ENCODE measurements at regions not wholly inside any gene's neighbourhood (a gene's known extent, or its start where the extent isn't known, plus 50 kb on each side); places are given as distances from the start of the nearest gene placed in this dataset. TPM values are rescaled to one million over a fixed set of nuclear protein-coding genes. Genes with fewer than 3 reads are reported as not detected.
A peak's percentile ranks its signal among the peaks of the same experiment; 100 is the strongest.

GRCh38 chr1:65090406-65090805 lies 57.6 kb upstream of the AK4 start:
- H3K36me3 ChIP-seq (ENCODE audit: insufficient read depth, low read length): no peaks in the 10 kb centered on the region
- H3K27me3 Mint-ChIP-seq: no peaks in the 10 kb centered on the region
- no peaks in the 10 kb centered on the region for H3K9me3 ChIP-seq (ENCODE audit: control insufficient read depth in 1 of 2, insufficient read depth in 1 of 2, low read length in 2 of 2)
- H3K36me3 Mint-ChIP-seq (ENCODE audit: low read depth): no peaks in the 10 kb centered on the region
- H3K27me3 ChIP-seq (ENCODE audit: control insufficient read depth in 1 of 2, insufficient read depth in 2 of 2, low read length in 2 of 2): peaks cover 0 to 1% of the 10 kb centered on the region in 2 experiments
- DNase-seq: no peak
- H3K4me1 ChIP-seq (ENCODE audit: insufficient read depth, low read length): no peaks in the 10 kb centered on the region
- ChIA-PET POLR2A (no interaction called here), CTCF (no interaction called here)
- no peak overlapping the region for H3K27ac Mint-ChIP-seq
- no peak overlapping the region for H3K4me3 ChIP-seq (ENCODE audit: low read length)
- TF ChIP-seq, protein P1, sequence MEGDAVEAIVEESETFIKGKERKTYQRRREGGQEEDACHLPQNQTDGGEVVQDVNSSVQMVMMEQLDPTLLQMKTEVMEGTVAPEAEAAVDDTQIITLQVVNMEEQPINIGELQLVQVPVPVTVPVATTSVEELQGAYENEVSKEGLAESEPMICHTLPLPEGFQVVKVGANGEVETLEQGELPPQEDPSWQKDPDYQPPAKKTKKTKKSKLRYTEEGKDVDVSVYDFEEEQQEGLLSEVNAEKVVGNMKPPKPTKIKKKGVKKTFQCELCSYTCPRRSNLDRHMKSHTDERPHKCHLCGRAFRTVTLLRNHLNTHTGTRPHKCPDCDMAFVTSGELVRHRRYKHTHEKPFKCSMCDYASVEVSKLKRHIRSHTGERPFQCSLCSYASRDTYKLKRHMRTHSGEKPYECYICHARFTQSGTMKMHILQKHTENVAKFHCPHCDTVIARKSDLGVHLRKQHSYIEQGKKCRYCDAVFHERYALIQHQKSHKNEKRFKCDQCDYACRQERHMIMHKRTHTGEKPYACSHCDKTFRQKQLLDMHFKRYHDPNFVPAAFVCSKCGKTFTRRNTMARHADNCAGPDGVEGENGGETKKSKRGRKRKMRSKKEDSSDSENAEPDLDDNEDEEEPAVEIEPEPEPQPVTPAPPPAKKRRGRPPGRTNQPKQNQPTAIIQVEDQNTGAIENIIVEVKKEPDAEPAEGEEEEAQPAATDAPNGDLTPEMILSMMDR (IDR thresholded peaks at IDR 0.05): no peak
- no peak for ATAC-seq (ENCODE audit: poor library complexity)
- H3K4me1 Mint-ChIP-seq (ENCODE audit: low read depth): no peaks in the 10 kb centered on the region
- peaks cover 6% of the 10 kb centered on the region for H3K9me3 Mint-ChIP-seq
- intact Hi-C loops (cut with DNase I, micrococcal nuclease): no loop called here
- no peak overlapping the region for H3K4me3 Mint-ChIP-seq
- H3K27ac ChIP-seq (ENCODE audit: low read depth in 1 of 2, low read length in 2 of 2): no peak overlapping the region

DNA sequence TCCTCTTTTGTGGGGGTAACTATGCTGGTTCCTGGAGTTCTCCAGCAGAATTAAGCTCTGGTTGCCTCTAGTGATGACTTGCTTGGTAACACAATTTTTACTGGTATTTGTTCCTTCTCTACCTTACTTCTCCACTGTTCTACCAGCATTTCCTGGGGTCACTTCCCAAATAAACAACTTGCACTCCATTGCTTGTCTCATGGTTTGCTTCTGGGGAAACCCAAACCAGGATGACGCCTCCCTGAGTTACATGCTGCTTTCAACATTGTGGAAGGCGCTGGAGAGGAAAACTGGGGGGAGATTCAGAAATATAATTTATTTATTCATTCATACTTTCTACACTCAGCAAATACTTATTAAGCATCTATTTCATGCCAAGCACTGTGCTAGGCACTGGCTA lies 55.3 kb upstream of the AK4 start:
- H3K27me3 Mint-ChIP-seq: no peaks in the 10 kb centered on the region
- intact Hi-C loops (cut with DNase I, micrococcal nuclease): no loop called here
- ChIA-PET CTCF (no interaction called here), POLR2A (no interaction called here)
- Histone ChIP-seq H3K4me3 (ENCODE audit: low read length) (no peak overlapping the region), H3K27ac (ENCODE audit: low read depth in 1 of 2, low read length in 2 of 2) (no peak overlapping the region), H3K36me3 (ENCODE audit: insufficient read depth, low read length) (no peaks in the 10 kb centered on the region), H3K27me3 (ENCODE audit: control insufficient read depth in 1 of 2, insufficient read depth in 2 of 2, low read length in 2 of 2) (peaks cover 0 to 3% of the 10 kb centered on the region in 2 experiments), H3K4me1 (ENCODE audit: insufficient read depth, low read length) (no peaks in the 10 kb centered on the region), H3K9me3 (ENCODE audit: control insufficient read depth in 1 of 2, insufficient read depth in 1 of 2, low read length in 2 of 2) (no peaks in the 10 kb centered on the region)
- ATAC-seq (ENCODE audit: poor library complexity): no peak
- TF ChIP-seq, protein P1 (IDR thresholded peaks at IDR 0.05): no peak
- no peaks in the 10 kb centered on the region for H3K36me3 Mint-ChIP-seq (ENCODE audit: low read depth)
- no peak overlapping the region for H3K27ac Mint-ChIP-seq
- no peak overlapping the region for H3K4me3 Mint-ChIP-seq
- H3K9me3 Mint-ChIP-seq: peaks cover 6% of the 10 kb centered on the region
- no peaks in the 10 kb centered on the region for H3K4me1 Mint-ChIP-seq (ENCODE audit: low read depth)
- DNase-seq: peak in 2 of 14 experiments; percentile 22 to 30

GRCh38 chr1:65097076-65097475 lies 50.9 kb upstream of the AK4 start:
- DNase-seq: peak in 1 of 14 experiments; percentile 20
- no peaks in the 10 kb centered on the region for H3K27me3 Mint-ChIP-seq
- ChIA-PET POLR2A (no interaction called here), CTCF (no interaction called here)
- ATAC-seq (ENCODE audit: poor library complexity): no peak
- Histone ChIP-seq H3K36me3 (ENCODE audit: insufficient read depth, low read length) (no peaks in the 10 kb centered on the region), H3K9me3 (ENCODE audit: control insufficient read depth in 1 of 2, insufficient read depth in 1 of 2, low read length in 2 of 2) (peaks cover 15 to 17% of the 10 kb centered on the region in 2 experiments), H3K27me3 (ENCODE audit: control insufficient read depth in 1 of 2, insufficient read depth in 2 of 2, low read length in 2 of 2) (peaks cover 0 to 3% of the 10 kb centered on the region in 2 experiments), H3K27ac (ENCODE audit: low read depth in 1 of 2, low read length in 2 of 2) (no peak overlapping the region), H3K4me1 (ENCODE audit: insufficient read depth, low read length) (no peaks in the 10 kb centered on the region), H3K4me3 (ENCODE audit: low read length) (no peak overlapping the region)
- H3K4me3 Mint-ChIP-seq: no peak overlapping the region
- intact Hi-C loops (cut with DNase I, micrococcal nuclease): no loop called here
- H3K27ac Mint-ChIP-seq: no peak overlapping the region
- no peaks in the 10 kb centered on the region for H3K4me1 Mint-ChIP-seq (ENCODE audit: low read depth)
- H3K9me3 Mint-ChIP-seq: peaks cover 10% of the 10 kb centered on the region
- TF ChIP-seq, protein P1 (IDR thresholded peaks at IDR 0.05): no peak
- no peaks in the 10 kb centered on the region for H3K36me3 Mint-ChIP-seq (ENCODE audit: low read depth)

Small RNAs in the stretch of these regions (microRNA-seq; reads per million reads assigned to microRNA genes)
- 204 reads per million, percentile 72 among the genes with 10 or more reads in this experiment for gene MIR101-1 (ENCODE audit: borderline microRNAs expressed, borderline replicate concordance)
- gene MIR3671 (ENCODE audit: borderline microRNAs expressed, borderline replicate concordance): not detected

Data from CD4-positive, alpha-beta T cell (primary cell).